ENCODE measurements at regions not wholly inside any gene's neighbourhood (a gene's known extent, or its start where the extent isn't known, plus 50 kb on each side); places are given as distances from the start of the nearest gene placed in this dataset.

DNA sequence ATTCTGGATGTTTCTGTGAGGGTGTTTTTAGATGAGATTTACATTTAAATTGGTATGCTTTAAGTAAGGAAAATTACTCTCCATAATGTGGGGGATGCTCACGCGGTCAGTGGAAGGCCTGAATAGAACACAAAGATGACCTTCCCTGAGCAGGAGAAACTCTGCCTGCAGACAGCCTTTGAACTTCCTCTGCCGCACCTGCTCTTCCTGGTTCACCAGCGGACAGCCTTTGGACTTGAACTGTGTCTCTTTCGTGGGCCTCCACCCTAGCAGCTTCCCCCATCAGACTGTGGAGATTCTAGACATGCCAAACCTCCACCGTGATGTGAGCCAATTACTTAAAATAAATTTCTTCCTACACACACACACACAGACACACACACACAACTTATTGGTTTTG, 210.7 kb downstream of the EFCAB11 start:
- H3K27ac ChIP-seq (ENCODE audit: control insufficient read depth, insufficient read depth): no peak overlapping the region
- ChIA-PET SMC1A (ENCODE audit: uncharacterized antibody, unreplicated experiment) (no interaction called here), POLR2A (no interaction called here), CTCF (no interaction called here), RAD21 (ENCODE audit: unreplicated experiment) (no interaction called here)
- H3K4me3 ChIP-seq: no peak overlapping the region
- no peak overlapping the region for H3K4me2 ChIP-seq (ENCODE audit: control insufficient read depth, insufficient read depth)
- no peaks in the 10 kb centered on the region for H4K20me1 ChIP-seq (ENCODE audit: control insufficient read depth, insufficient read depth)
- no peaks in the 10 kb centered on the region; the same call in 1 of the 3 replicates for H3K9me3 ChIP-seq (replicated peaks; ENCODE audit: control insufficient read depth, insufficient read depth, low read length)
- 49% methylated on average over 6 of the region's 6 CpGs for WGBS (ENCODE audit: insufficient coverage, insufficient replicate concordance, low lambda C conversion rate, missing lambda C conversion rate)
- H3K27me3 ChIP-seq (replicated peaks in 1 of 2; ENCODE audit: control insufficient read depth in 2 of 2, insufficient read depth in 2 of 2, low read length in 1 of 2): no peaks in the 10 kb centered on the region
- no peaks in the 10 kb centered on the region for H3K79me2 ChIP-seq (ENCODE audit: control insufficient read depth, insufficient read depth, low read length)
- no peak for DNase-seq (ENCODE audit: low read depth, low spot score)
- no peak overlapping the region for H3K9ac ChIP-seq (ENCODE audit: control insufficient read depth, insufficient read depth, low read length)
- no peak for TF ChIP-seq CBX3 (IDR thresholded peaks at IDR 0.05; ENCODE audit: borderline replicate concordance, low read depth)
- TF ChIP-seq TCF12 (IDR thresholded peaks at IDR 0.05; ENCODE audit: low read depth, low read length): no peak
- no peak for TF ChIP-seq WRNIP1 (IDR thresholded peaks at IDR 0.05; ENCODE audit: borderline replicate concordance, low read depth, low read length)
- no peak for TF ChIP-seq BRCA1 (IDR thresholded peaks at IDR 0.05; ENCODE audit: low read depth, low read length)
- TF ChIP-seq, protein P1, sequence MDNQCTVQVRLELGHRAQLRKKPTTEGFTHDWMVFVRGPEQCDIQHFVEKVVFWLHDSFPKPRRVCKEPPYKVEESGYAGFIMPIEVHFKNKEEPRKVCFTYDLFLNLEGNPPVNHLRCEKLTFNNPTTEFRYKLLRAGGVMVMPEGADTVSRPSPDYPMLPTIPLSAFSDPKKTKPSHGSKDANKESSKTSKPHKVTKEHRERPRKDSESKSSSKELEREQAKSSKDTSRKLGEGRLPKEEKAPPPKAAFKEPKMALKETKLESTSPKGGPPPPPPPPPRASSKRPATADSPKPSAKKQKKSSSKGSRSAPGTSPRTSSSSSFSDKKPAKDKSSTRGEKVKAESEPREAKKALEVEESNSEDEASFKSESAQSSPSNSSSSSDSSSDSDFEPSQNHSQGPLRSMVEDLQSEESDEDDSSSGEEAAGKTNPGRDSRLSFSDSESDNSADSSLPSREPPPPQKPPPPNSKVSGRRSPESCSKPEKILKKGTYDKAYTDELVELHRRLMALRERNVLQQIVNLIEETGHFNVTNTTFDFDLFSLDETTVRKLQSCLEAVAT (IDR thresholded peaks at IDR 0.05): no peak
- TF ChIP-seq, protein P2, sequence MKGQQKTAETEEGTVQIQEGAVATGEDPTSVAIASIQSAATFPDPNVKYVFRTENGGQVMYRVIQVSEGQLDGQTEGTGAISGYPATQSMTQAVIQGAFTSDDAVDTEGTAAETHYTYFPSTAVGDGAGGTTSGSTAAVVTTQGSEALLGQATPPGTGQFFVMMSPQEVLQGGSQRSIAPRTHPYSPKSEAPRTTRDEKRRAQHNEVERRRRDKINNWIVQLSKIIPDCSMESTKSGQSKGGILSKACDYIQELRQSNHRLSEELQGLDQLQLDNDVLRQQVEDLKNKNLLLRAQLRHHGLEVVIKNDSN (IDR thresholded peaks at IDR 0.05; ENCODE audit: borderline replicate concordance, extremely low read length, insufficient read depth, low read depth, low read length): no peak
- no peak for TF ChIP-seq RCOR1 (conservative IDR thresholded peaks at IDR 0.05; ENCODE audit: low read depth, low read length)
- no peak for TF ChIP-seq MYC (IDR thresholded peaks at IDR 0.05; ENCODE audit: insufficient read depth, insufficient read length, insufficient replicate concordance, low read length, severe bottlenecking)
- no peak for TF ChIP-seq EZH2 (IDR thresholded peaks at IDR 0.05; ENCODE audit: borderline replicate concordance, control insufficient read depth, low read depth, low read length)
- TF ChIP-seq BCL11A (IDR thresholded peaks at IDR 0.05; ENCODE audit: low read depth, low read length): no peak
- no peak for TF ChIP-seq ZBED1 (IDR thresholded peaks at IDR 0.05; ENCODE audit: borderline replicate concordance)
- TF ChIP-seq, protein P3, sequence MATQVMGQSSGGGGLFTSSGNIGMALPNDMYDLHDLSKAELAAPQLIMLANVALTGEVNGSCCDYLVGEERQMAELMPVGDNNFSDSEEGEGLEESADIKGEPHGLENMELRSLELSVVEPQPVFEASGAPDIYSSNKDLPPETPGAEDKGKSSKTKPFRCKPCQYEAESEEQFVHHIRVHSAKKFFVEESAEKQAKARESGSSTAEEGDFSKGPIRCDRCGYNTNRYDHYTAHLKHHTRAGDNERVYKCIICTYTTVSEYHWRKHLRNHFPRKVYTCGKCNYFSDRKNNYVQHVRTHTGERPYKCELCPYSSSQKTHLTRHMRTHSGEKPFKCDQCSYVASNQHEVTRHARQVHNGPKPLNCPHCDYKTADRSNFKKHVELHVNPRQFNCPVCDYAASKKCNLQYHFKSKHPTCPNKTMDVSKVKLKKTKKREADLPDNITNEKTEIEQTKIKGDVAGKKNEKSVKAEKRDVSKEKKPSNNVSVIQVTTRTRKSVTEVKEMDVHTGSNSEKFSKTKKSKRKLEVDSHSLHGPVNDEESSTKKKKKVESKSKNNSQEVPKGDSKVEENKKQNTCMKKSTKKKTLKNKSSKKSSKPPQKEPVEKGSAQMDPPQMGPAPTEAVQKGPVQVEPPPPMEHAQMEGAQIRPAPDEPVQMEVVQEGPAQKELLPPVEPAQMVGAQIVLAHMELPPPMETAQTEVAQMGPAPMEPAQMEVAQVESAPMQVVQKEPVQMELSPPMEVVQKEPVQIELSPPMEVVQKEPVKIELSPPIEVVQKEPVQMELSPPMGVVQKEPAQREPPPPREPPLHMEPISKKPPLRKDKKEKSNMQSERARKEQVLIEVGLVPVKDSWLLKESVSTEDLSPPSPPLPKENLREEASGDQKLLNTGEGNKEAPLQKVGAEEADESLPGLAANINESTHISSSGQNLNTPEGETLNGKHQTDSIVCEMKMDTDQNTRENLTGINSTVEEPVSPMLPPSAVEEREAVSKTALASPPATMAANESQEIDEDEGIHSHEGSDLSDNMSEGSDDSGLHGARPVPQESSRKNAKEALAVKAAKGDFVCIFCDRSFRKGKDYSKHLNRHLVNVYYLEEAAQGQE (IDR thresholded peaks at IDR 0.05; ENCODE audit: low read depth, low read length): no peak
- no peak for TF ChIP-seq ZNF622 (IDR thresholded peaks at IDR 0.05)
- TF ChIP-seq HDGF (IDR thresholded peaks at IDR 0.05): no peak
- no peak for TF ChIP-seq POU2F2 (IDR thresholded peaks at IDR 0.05; ENCODE audit: borderline replicate concordance, low read depth, low read length)
- TF ChIP-seq SMC3 (IDR thresholded peaks at IDR 0.05; ENCODE audit: borderline replicate concordance, low read length): no peak
- no peak for TF ChIP-seq SMAD5 (IDR thresholded peaks at IDR 0.05; ENCODE audit: low read depth)
- no peak for TF ChIP-seq FOXM1 (IDR thresholded peaks at IDR 0.05; ENCODE audit: low read depth, low read length)
- H2AFZ ChIP-seq (ENCODE audit: control insufficient read depth, low read depth, low read length): no peak overlapping the region
- H3K4me1 ChIP-seq (ENCODE audit: control insufficient read depth, insufficient read depth, low read length): no peaks in the 10 kb centered on the region
- in situ Hi-C loops (cut with MboI) (no loop called here), intact Hi-C loops (cut with micrococcal nuclease; ENCODE audit: unreplicated experiment) (no loop called here)
- no TSS peak for BruUV-seq (replicated peaks)
- no peak for ATAC-seq
- no peak for FAIRE-seq
- H3K36me3 ChIP-seq (ENCODE audit: control insufficient read depth in 2 of 2, insufficient read depth in 2 of 2, low read length in 1 of 2): no peaks in the 10 kb centered on the region

Measured in GM12878 (cell line).